Astrocyte (in vitro differentiated cells and primary cell): ENCODE measurements at regions not wholly inside any gene's neighbourhood (a gene's known extent, or its start where the extent isn't known, plus 50 kb on each side); places are given as distances from the start of the nearest gene placed in this dataset.

Source experiments
- DNase-seq: peaks from one replicate; pipeline ENCODE4 v3.0.0-alpha.2; 2010; ENCODE audit warnings: low read depth
- FAIRE-seq: peaks from 2 replicates; lab custom pipeline; 2011; peaks lifted over from hg19 to GRCh38; lab: Jason Lieb, UNC
- H2AFZ ChIP-seq: 2 replicates; pipeline ENCODE4 v1.6.0; 2012; ENCODE audit warnings: low read depth, low read length, inconsistent platforms
- H3K27ac ChIP-seq: 2 replicates; pipeline ENCODE4 v1.5.1; 2011; ENCODE audit warnings: low read depth, low read length, inconsistent platforms
- H3K27me3 ChIP-seq: 2 replicates; pipeline ENCODE4 v1.6.0; 2011; ENCODE audit warnings: low read length, inconsistent platforms; ENCODE audit not compliant: insufficient read depth
- H3K36me3 ChIP-seq: 2 replicates; pipeline ENCODE4 v1.5.1; 2011; ENCODE audit warnings: low read length, inconsistent platforms; ENCODE audit not compliant: insufficient read depth
- H3K4me1 ChIP-seq: 2 replicates; pipeline ENCODE4 v1.5.1; 2011; ENCODE audit warnings: low read length, inconsistent platforms; ENCODE audit not compliant: insufficient read depth
- H3K4me2 ChIP-seq: 2 replicates; pipeline ENCODE4 v1.6.0; 2012; ENCODE audit warnings: low read length, inconsistent platforms
- H3K4me3 ChIP-seq: 2 replicates; pipeline ENCODE4 v1.5.1; 2011; ENCODE audit warnings: low read depth, mild to moderate bottlenecking, low read length, inconsistent platforms; ENCODE audit not compliant: insufficient read depth
- H3K79me2 ChIP-seq: 2 replicates; pipeline ENCODE4 v1.6.0; 2012; ENCODE audit warnings: mild to moderate bottlenecking, low read length, inconsistent platforms; ENCODE audit not compliant: insufficient read depth
- H3K9ac ChIP-seq: 2 replicates; pipeline ENCODE4 v1.6.0; 2012; ENCODE audit warnings: mild to moderate bottlenecking, low read length, inconsistent platforms
- H3K9me3 ChIP-seq: 2 replicates; pipeline ENCODE4 v1.5.1; 2012; ENCODE audit warnings: low read depth, mild to moderate bottlenecking, low read length, inconsistent platforms; ENCODE audit not compliant: insufficient read depth
- H4K20me1 ChIP-seq: 2 replicates; pipeline ENCODE4 v1.6.0; 2012; ENCODE audit warnings: low read length, inconsistent platforms; ENCODE audit not compliant: insufficient read depth
- H3K27ac Mint-ChIP-seq: one replicate; pipeline ENCODE4 v1.8.0; 2021; ENCODE audit warnings: mild to moderate bottlenecking, mixed read lengths; ENCODE audit not compliant: unreplicated experiment
- H3K27me3 Mint-ChIP-seq: one replicate; pipeline ENCODE4 v1.8.0; 2021; ENCODE audit warnings: low read depth, mixed read lengths; ENCODE audit not compliant: unreplicated experiment
- H3K36me3 Mint-ChIP-seq: one replicate; pipeline ENCODE4 v1.8.0; 2021; ENCODE audit warnings: low read depth, mixed read lengths; ENCODE audit not compliant: unreplicated experiment
- H3K4me1 Mint-ChIP-seq: one replicate; pipeline ENCODE4 v1.8.0; 2021; ENCODE audit warnings: low read depth, mixed read lengths; ENCODE audit not compliant: unreplicated experiment
- H3K4me3 Mint-ChIP-seq: one replicate; pipeline ENCODE4 v1.8.0; 2021; ENCODE audit warnings: mild to moderate bottlenecking, moderate library complexity, mixed read lengths; ENCODE audit not compliant: unreplicated experiment
- H3K9me3 Mint-ChIP-seq: one replicate; pipeline ENCODE4 v1.8.0; 2021; ENCODE audit warnings: mild to moderate bottlenecking, mixed read lengths; ENCODE audit not compliant: unreplicated experiment
- EZH2 ChIP-seq: IDR thresholded peaks from 2 replicates; pipeline ENCODE4 v1.6.1; 2012; ENCODE audit warnings: mild to moderate bottlenecking, low read length, inconsistent platforms; ENCODE audit not compliant: insufficient read depth
- TF ChIP-seq, protein P1 (sequence below): IDR thresholded peaks from 2 replicates; pipeline ENCODE4 v1.5.1; 2011; ENCODE audit warnings: low read depth, mild to moderate bottlenecking, inconsistent platforms, low read length, moderate library complexity; ENCODE audit not compliant: insufficient read depth

DNA sequence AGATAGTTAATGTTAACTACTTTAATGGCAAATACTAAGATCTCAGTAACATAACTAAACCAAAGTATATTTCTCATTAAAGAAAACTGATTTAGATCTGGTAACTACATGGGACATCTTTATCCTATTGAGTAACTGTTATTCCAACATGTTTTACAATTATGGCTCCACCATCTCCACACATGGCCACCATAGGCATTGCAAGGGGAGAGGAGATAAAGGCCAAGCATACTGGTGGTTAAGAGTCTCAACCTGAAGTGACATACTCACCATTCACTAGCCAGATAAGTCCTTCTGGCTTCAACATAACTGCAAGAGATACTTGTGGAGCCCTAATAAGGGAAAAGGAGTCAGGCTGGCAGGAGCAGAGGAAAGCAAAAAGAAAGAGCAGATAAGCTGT, 1586.4 kb upstream of the SPRY2 start:
- TF ChIP-seq, protein P1, sequence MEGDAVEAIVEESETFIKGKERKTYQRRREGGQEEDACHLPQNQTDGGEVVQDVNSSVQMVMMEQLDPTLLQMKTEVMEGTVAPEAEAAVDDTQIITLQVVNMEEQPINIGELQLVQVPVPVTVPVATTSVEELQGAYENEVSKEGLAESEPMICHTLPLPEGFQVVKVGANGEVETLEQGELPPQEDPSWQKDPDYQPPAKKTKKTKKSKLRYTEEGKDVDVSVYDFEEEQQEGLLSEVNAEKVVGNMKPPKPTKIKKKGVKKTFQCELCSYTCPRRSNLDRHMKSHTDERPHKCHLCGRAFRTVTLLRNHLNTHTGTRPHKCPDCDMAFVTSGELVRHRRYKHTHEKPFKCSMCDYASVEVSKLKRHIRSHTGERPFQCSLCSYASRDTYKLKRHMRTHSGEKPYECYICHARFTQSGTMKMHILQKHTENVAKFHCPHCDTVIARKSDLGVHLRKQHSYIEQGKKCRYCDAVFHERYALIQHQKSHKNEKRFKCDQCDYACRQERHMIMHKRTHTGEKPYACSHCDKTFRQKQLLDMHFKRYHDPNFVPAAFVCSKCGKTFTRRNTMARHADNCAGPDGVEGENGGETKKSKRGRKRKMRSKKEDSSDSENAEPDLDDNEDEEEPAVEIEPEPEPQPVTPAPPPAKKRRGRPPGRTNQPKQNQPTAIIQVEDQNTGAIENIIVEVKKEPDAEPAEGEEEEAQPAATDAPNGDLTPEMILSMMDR = no peak
- TF ChIP-seq EZH2 = no peak
- H3K27ac ChIP-seq = no peak overlapping the region
- H4K20me1 ChIP-seq = no peaks in the 10 kb centered on the region
- no peak overlapping the region for H3K9ac ChIP-seq
- no peak overlapping the region for H3K4me3 ChIP-seq
- H3K4me3 Mint-ChIP-seq = no peak overlapping the region
- H3K36me3 ChIP-seq = no peaks in the 10 kb centered on the region
- no peaks in the 10 kb centered on the region for H3K27me3 ChIP-seq
- DNase-seq = no peak
- no peak for FAIRE-seq
- H3K4me1 ChIP-seq = no peaks in the 10 kb centered on the region
- no peaks in the 10 kb centered on the region for H3K36me3 Mint-ChIP-seq
- no peak overlapping the region for H2AFZ ChIP-seq
- H3K9me3 Mint-ChIP-seq = no peaks in the 10 kb centered on the region
- H3K9me3 ChIP-seq = no peaks in the 10 kb centered on the region
- H3K4me1 Mint-ChIP-seq = no peaks in the 10 kb centered on the region
- no peaks in the 10 kb centered on the region for H3K27me3 Mint-ChIP-seq
- H3K79me2 ChIP-seq = no peaks in the 10 kb centered on the region
- no peak overlapping the region for H3K4me2 ChIP-seq
- H3K27ac Mint-ChIP-seq = no peak overlapping the region

GRCh38 chr13:81917810-81918209, 1576.9 kb upstream of the SPRY2 start:
- Histone ChIP-seq H2AFZ (no peak overlapping the region), H3K4me2 (no peak overlapping the region), H3K27me3 (no peaks in the 10 kb centered on the region), H3K27ac (no peak overlapping the region), H3K4me1 (no peaks in the 10 kb centered on the region), H4K20me1 (no peaks in the 10 kb centered on the region), H3K79me2 (no peaks in the 10 kb centered on the region), H3K9ac (no peak overlapping the region), H3K36me3 (no peaks in the 10 kb centered on the region), H3K9me3 (no peaks in the 10 kb centered on the region), H3K4me3 (no peak overlapping the region)
- no peaks in the 10 kb centered on the region for H3K36me3 Mint-ChIP-seq
- DNase-seq (no peak), FAIRE-seq (no peak)
- no peaks in the 10 kb centered on the region for H3K9me3 Mint-ChIP-seq
- no peaks in the 10 kb centered on the region for H3K4me1 Mint-ChIP-seq
- TF ChIP-seq EZH2 = no peak
- TF ChIP-seq, protein P1 = no peak
- H3K4me3 Mint-ChIP-seq = no peak overlapping the region
- no peak overlapping the region for H3K27ac Mint-ChIP-seq
- no peaks in the 10 kb centered on the region for H3K27me3 Mint-ChIP-seq

DNA sequence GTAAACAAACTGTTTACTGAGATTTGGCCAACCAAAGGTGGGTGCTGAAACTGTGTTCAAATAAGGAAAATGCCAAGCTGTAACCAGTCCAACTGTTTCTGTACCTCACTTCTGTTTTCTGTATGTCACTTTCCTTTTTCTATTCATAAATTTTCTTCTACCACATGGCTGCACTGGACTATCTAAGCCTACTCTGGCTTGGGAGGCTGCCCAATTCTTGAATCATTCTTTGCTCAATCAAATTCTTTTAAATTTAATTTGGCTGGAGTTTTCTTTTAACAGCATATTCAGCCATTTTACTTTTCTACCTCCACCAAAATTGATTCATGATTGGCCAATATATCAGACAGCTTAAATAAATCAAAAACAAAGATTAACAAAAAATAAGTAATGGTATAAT, 1575.5 kb upstream of the SPRY2 start:
- no peak overlapping the region for H3K9ac ChIP-seq
- H3K9me3 ChIP-seq = no peaks in the 10 kb centered on the region
- no peak overlapping the region for H3K4me3 Mint-ChIP-seq
- H3K36me3 Mint-ChIP-seq = no peaks in the 10 kb centered on the region
- no peaks in the 10 kb centered on the region for H3K79me2 ChIP-seq
- no peaks in the 10 kb centered on the region for H3K9me3 Mint-ChIP-seq
- no peak overlapping the region for H3K27ac Mint-ChIP-seq
- no peak for FAIRE-seq
- no peak overlapping the region for H3K4me3 ChIP-seq
- no peaks in the 10 kb centered on the region for H3K27me3 Mint-ChIP-seq
- H4K20me1 ChIP-seq = no peaks in the 10 kb centered on the region
- DNase-seq = no peak
- no peaks in the 10 kb centered on the region for H3K4me1 Mint-ChIP-seq
- TF ChIP-seq EZH2 = no peak
- TF ChIP-seq, protein P1 = no peak
- no peak overlapping the region for H3K27ac ChIP-seq
- no peak overlapping the region for H3K4me2 ChIP-seq
- H3K4me1 ChIP-seq = no peaks in the 10 kb centered on the region
- H3K36me3 ChIP-seq = no peaks in the 10 kb centered on the region
- H3K27me3 ChIP-seq = no peaks in the 10 kb centered on the region
- H2AFZ ChIP-seq = no peak overlapping the region
